Kidney (tissue), 13 donors: ENCODE measurements at regions not wholly inside any gene's neighbourhood (a gene's known extent, or its start where the extent isn't known, plus 50 kb on each side); places are given as distances from the start of the nearest gene placed in this dataset.

Experiments
- DNase-seq, 5 donors: peaks; one replicate each; pipeline ENCODE4 v3.0.0-alpha.2; 2013 to 2020
- FAIRE-seq: peaks from 2 replicates; lab custom pipeline; 2012; peaks lifted over from hg19 to GRCh38; lab: Jason Lieb, UNC
- H3K27ac ChIP-seq, 2 donors: one replicate each; pipeline ENCODE4 v1.7.0; 2013; ENCODE audit warnings: low read depth in 2 of 2, low read length in 2 of 2, inconsistent platforms in 1 of 2
- H3K27me3 ChIP-seq: one replicate; pipeline ENCODE4 v1.7.1; 2013; ENCODE audit warnings: low read length, inconsistent platforms; ENCODE audit not compliant: control insufficient read depth, insufficient read depth
- H3K36me3 ChIP-seq, 3 donors: one replicate each; pipeline versions ENCODE4 v1.7.0 to v1.7.1; 2013; ENCODE audit warnings: low read length in 3 of 3, control low read depth in 1 of 3, inconsistent platforms in 1 of 3; ENCODE audit not compliant: insufficient read depth in 3 of 3, control insufficient read depth in 2 of 3
- H3K4me1 ChIP-seq, 3 donors: one replicate each; pipeline versions ENCODE4 v1.7.0 to v1.7.1; 2013; ENCODE audit warnings: low read length in 3 of 3, inconsistent platforms in 1 of 3, low read depth in 1 of 3; ENCODE audit not compliant: control insufficient read depth in 2 of 3, insufficient read depth in 2 of 3
- H3K4me3 ChIP-seq, 3 donors: one replicate each; pipeline versions ENCODE4 v1.7.0 to v1.8.1; 2013; ENCODE audit warnings: low read length in 3 of 3, control low read depth in 1 of 3, inconsistent platforms in 1 of 3
- H3K9ac ChIP-seq, 3 donors: one replicate each; pipeline versions ENCODE4 v1.7.0 to v1.7.1; 2013; ENCODE audit warnings: low read length in 3 of 3, control low read depth in 1 of 3, inconsistent platforms in 1 of 3
- H3K9me3 ChIP-seq, 3 donors: one replicate each; pipeline versions ENCODE4 v1.7.0 to v1.7.1; 2013; ENCODE audit warnings: low read length in 3 of 3, control low read depth in 1 of 3, inconsistent platforms in 1 of 3; ENCODE audit not compliant: control insufficient read depth in 2 of 3, insufficient read depth in 1 of 3
- CTCF ChIP-seq: IDR thresholded peaks from 3 replicates; pipeline ENCODE4 v1.5.1; 2012; ENCODE audit warnings: mild to moderate bottlenecking, moderate library complexity, borderline replicate concordance; ENCODE audit not compliant: insufficient read depth; ENCODE audit errors: extremely low read depth
- intact Hi-C: fragments of 100-400 bp; cut with DNase I; formaldehyde crosslinking; loops from one replicate; pipeline ENCODE4 v1.11.1; 2022
- donor health status: control.
- donor health status: control.
- donor health status: control.
- donor health status: control.
- donor health status: control.
- donor health status: DM: yes; HTN: yes; CAD: no.
- donor health status: Normal renal cell carcinoma (clear cell type).

GRCh38 chr22:49408102-49408836 lies 419.4 kb downstream of the BRD1 start:
- H3K27me3 ChIP-seq: peaks cover 2% of the 10 kb centered on the region
- no peak for TF ChIP-seq CTCF
- DNase-seq (no peak), FAIRE-seq (no peak)
- no peak overlapping the region for H3K9ac ChIP-seq
- H3K4me1 ChIP-seq: no peaks in the 10 kb centered on the region
- H3K4me3 ChIP-seq: no peak overlapping the region
- intact Hi-C loops: no loop called here
- H3K9me3 ChIP-seq: no peaks in the 10 kb centered on the region
- H3K27ac ChIP-seq: no peak overlapping the region
- no peaks in the 10 kb centered on the region for H3K36me3 ChIP-seq

- no peak for DNase-seq
- Histone ChIP-seq H3K4me1 (no peaks in the 10 kb centered on the region), H3K36me3 (no peaks in the 10 kb centered on the region), H3K9me3 (no peaks in the 10 kb centered on the region), H3K27me3 (peaks cover 2% of the 10 kb centered on the region), H3K4me3 (no peak overlapping the region), H3K27ac (no peak overlapping the region), H3K9ac (no peak overlapping the region)
- intact Hi-C loops: no loop called here
- FAIRE-seq: no peak
- TF ChIP-seq CTCF: no peak
Observed at GRCh38 chr22:49406879-49407587, 420.6 kb downstream of the BRD1 start.

GRCh38 chr22:49406047-49406650 lies 421.5 kb downstream of the BRD1 start:
- H3K27me3 ChIP-seq: peaks cover 2% of the 10 kb centered on the region
- intact Hi-C loops: no loop called here

More at GRCh38 chr22:49406047-49406650, 421.5 kb downstream of the BRD1 start:
- TF ChIP-seq CTCF: no peak
- DNase-seq: no peak
- no peak overlapping the region for H3K9ac ChIP-seq
- no peak overlapping the region for H3K4me3 ChIP-seq
- no peak for FAIRE-seq
- no peaks in the 10 kb centered on the region for H3K36me3 ChIP-seq
- no peaks in the 10 kb centered on the region for H3K4me1 ChIP-seq
- H3K27ac ChIP-seq: no peak overlapping the region
- H3K9me3 ChIP-seq: no peaks in the 10 kb centered on the region
